ENCODE measurements at regions not wholly inside any gene's neighbourhood (a gene's known extent, or its start where the extent isn't known, plus 50 kb on each side); places are given as distances from the start of the nearest gene placed in this dataset.

DNA sequence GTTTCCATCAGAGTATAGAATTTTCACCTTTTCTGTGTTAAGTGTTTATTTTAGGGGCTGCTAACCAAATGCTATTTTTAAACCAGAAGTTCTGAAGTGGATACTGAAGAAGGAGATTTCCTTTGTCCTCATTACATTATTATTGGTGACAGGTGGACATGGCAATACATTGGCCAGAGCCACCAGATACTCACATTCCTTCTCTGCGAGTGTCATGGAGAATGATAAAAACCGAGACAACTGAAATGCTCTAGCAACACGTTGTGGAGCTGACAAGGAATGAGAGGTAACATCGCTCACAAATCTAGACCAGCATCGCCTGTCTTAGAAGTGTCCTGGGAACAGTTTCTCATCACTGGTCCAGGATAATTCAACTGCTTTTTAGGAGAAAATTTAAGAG lies 241.2 kb downstream of the IRS1 start:
- H3K9ac ChIP-seq (ENCODE audit: low read depth in 2 of 2, low read length in 2 of 2) = no peak overlapping the region
- H3K27me3 ChIP-seq = no peaks in the 10 kb centered on the region
- no peak overlapping the region for H3K4me3 ChIP-seq
- TF ChIP-seq, protein P1, sequence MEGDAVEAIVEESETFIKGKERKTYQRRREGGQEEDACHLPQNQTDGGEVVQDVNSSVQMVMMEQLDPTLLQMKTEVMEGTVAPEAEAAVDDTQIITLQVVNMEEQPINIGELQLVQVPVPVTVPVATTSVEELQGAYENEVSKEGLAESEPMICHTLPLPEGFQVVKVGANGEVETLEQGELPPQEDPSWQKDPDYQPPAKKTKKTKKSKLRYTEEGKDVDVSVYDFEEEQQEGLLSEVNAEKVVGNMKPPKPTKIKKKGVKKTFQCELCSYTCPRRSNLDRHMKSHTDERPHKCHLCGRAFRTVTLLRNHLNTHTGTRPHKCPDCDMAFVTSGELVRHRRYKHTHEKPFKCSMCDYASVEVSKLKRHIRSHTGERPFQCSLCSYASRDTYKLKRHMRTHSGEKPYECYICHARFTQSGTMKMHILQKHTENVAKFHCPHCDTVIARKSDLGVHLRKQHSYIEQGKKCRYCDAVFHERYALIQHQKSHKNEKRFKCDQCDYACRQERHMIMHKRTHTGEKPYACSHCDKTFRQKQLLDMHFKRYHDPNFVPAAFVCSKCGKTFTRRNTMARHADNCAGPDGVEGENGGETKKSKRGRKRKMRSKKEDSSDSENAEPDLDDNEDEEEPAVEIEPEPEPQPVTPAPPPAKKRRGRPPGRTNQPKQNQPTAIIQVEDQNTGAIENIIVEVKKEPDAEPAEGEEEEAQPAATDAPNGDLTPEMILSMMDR (IDR thresholded peaks at IDR 0.05) = no peak
- intact Hi-C loops (cut with DNase I) = no loop called here
- no peaks in the 10 kb centered on the region for H3K36me3 ChIP-seq
- H3K27ac ChIP-seq = no peak overlapping the region
- no peaks in the 10 kb centered on the region for H3K9me3 ChIP-seq
- no peak for DNase-seq
- H3K4me1 ChIP-seq = no peaks in the 10 kb centered on the region

GRCh38 chr2:226556050-226556449 lies 243.6 kb downstream of the IRS1 start:
- TF ChIP-seq, protein P1 (IDR thresholded peaks at IDR 0.05) = no peak
- DNase-seq = no peak
- no peaks in the 10 kb centered on the region for H3K36me3 ChIP-seq
- H3K4me1 ChIP-seq = no peaks in the 10 kb centered on the region
- H3K4me3 ChIP-seq = no peak overlapping the region
- no peak overlapping the region for H3K9ac ChIP-seq (ENCODE audit: low read depth in 2 of 2, low read length in 2 of 2)
- no peaks in the 10 kb centered on the region for H3K9me3 ChIP-seq
- intact Hi-C loops (cut with DNase I) = no loop called here
- H3K27me3 ChIP-seq = no peaks in the 10 kb centered on the region
- H3K27ac ChIP-seq = no peak overlapping the region

- no peak overlapping the region for H3K27ac ChIP-seq
- no peak overlapping the region for H3K9ac ChIP-seq (ENCODE audit: low read depth in 2 of 2, low read length in 2 of 2)
- no peaks in the 10 kb centered on the region for H3K9me3 ChIP-seq
- intact Hi-C loops (cut with DNase I) = no loop called here
- no peaks in the 10 kb centered on the region for H3K4me1 ChIP-seq
- no peak for DNase-seq
- no peaks in the 10 kb centered on the region for H3K36me3 ChIP-seq
- no peak overlapping the region for H3K4me3 ChIP-seq
- no peaks in the 10 kb centered on the region for H3K27me3 ChIP-seq
- TF ChIP-seq, protein P1 (IDR thresholded peaks at IDR 0.05) = no peak
Measured at GRCh38 chr2:226554701-226555100, 244.9 kb downstream of the IRS1 start.

- Histone ChIP-seq H3K4me1 (no peaks in the 10 kb centered on the region), H3K27ac (no peak overlapping the region), H3K9ac (ENCODE audit: low read depth in 2 of 2, low read length in 2 of 2) (no peak overlapping the region), H3K36me3 (no peaks in the 10 kb centered on the region), H3K9me3 (no peaks in the 10 kb centered on the region), H3K27me3 (no peaks in the 10 kb centered on the region), H3K4me3 (no peak overlapping the region)
- intact Hi-C loops (cut with DNase I) = no loop called here
- no peak for DNase-seq
- TF ChIP-seq, protein P1 (IDR thresholded peaks at IDR 0.05) = no peak
Measured at GRCh38 chr2:226553333-226553732, 246.3 kb downstream of the IRS1 start.

DNA sequence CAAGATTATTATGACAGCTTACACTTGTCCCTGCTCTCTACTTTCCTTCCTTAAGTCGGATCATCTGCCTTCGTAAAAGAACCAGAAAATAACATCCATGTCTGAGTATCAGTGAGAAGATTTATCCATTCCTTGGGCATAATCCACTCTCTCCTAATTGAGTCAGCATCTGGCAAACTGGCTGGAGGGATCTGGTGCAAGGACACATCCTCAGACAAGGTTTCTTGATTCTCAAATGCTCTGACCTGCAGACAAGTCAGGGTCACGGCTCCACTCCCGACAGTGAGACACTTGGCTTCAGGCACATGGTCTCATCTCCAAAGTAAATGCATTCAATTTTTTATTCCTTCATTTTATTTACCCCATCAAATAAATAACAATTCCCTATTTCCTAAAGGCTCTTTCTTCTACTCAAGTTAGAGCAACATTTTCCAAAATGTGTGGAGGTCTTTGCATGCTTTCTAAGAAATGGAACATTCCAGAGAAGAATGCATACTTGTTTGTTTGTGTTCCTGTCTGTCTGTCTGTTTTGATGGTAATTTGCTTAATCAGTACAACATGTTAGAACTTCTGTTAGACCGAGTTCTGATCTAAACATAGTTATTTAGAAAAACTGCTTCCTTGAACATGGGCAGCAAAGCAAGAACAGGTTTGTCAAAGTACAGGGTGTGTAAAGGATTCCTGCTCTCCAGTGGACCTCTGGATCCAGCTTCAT lies 246.9 kb downstream of the IRS1 start:
- intact Hi-C loops (cut with DNase I) = no loop called here
- no peaks in the 10 kb centered on the region for H3K4me1 ChIP-seq
- H3K36me3 ChIP-seq = no peaks in the 10 kb centered on the region
- no peaks in the 10 kb centered on the region for H3K9me3 ChIP-seq
- DNase-seq = no peak
- no peak overlapping the region for H3K27ac ChIP-seq
- no peaks in the 10 kb centered on the region for H3K27me3 ChIP-seq
- TF ChIP-seq, protein P1 (IDR thresholded peaks at IDR 0.05) = no peak
- no peak overlapping the region for H3K9ac ChIP-seq (ENCODE audit: low read depth in 2 of 2, low read length in 2 of 2)
- H3K4me3 ChIP-seq = no peak overlapping the region
